Aorta (tissue), 5 donors: ENCODE measurements at regions not wholly inside any gene's neighbourhood (a gene's known extent, or its start where the extent isn't known, plus 50 kb on each side); places are given as distances from the start of the nearest gene placed in this dataset.

Experiments
- ATAC-seq: fragments of 200-7000 bp; cut with Tn5 transposase; one replicate; pipeline ENCODE4 v1.9.1; 2022; ENCODE audit warnings: moderate library complexity; ENCODE audit not compliant: low FRiP score
- DNase-seq, 2 donors: peaks; one replicate each; pipeline ENCODE4 v3.0.0-alpha.2; 2020
- H3K27ac ChIP-seq, 2 donors: one replicate each; pipeline ENCODE4 v1.5.1; 2013; ENCODE audit warnings: low read length in 2 of 2, mild to moderate bottlenecking in 2 of 2, moderate library complexity in 2 of 2, control low read depth in 1 of 2, inconsistent platforms in 1 of 2, low read depth in 1 of 2
- H3K27me3 ChIP-seq, 2 donors: one replicate each; pipeline ENCODE4 v1.6.1; 2013; ENCODE audit warnings: control low read depth in 1 of 2, low read length in 1 of 2, mild to moderate bottlenecking in 1 of 2, moderate library complexity in 1 of 2; ENCODE audit not compliant: insufficient read depth in 2 of 2, control insufficient read depth in 1 of 2
- H3K36me3 ChIP-seq, 2 donors: one replicate each; pipeline ENCODE4 v1.6.1; 2013; ENCODE audit warnings: control low read depth in 1 of 2, low read length in 1 of 2, mild to moderate bottlenecking in 1 of 2; ENCODE audit not compliant: insufficient read depth in 2 of 2, control insufficient read depth in 1 of 2
- H3K4me1 ChIP-seq, 2 donors: one replicate each; pipeline ENCODE4 v1.6.1; 2013; ENCODE audit warnings: low read length in 2 of 2, control low read depth in 1 of 2, mild to moderate bottlenecking in 1 of 2, moderate library complexity in 1 of 2; ENCODE audit not compliant: insufficient read depth in 2 of 2, control insufficient read depth in 1 of 2
- H3K4me3 ChIP-seq, 2 donors: one replicate each; pipeline ENCODE4 v1.5.1; 2013; ENCODE audit warnings: low read length in 2 of 2, control low read depth in 1 of 2, mild to moderate bottlenecking in 1 of 2
- H3K9me3 ChIP-seq: one replicate; pipeline ENCODE4 v1.6.1; 2013; ENCODE audit warnings: mild to moderate bottlenecking, low read length; ENCODE audit not compliant: control insufficient read depth
- WGBS, 2 donors: extraction: QIAGEN DNeasy Blood & Tissue Kit; methylation state at CpG; one replicate each; pipeline ENCODE4 v1.1.7; 2013; 5-methylcytosine and 5-hydroxymethylcytosine counted together
- intact Hi-C, 2 donors: fragments of 100-400 bp; cut with DNase I; formaldehyde crosslinking; loops; one replicate each; pipeline versions ENCODE4 v1.14.2 to v1.15.0; 2022
- donor health status: healthy with polysubstance abuse.
- donor health status: Bipolar disorder and iron deficiency.
- donor health status: DM: no; HTN: no; CAD: no.
- donor health status: DM: no; HTN: no; CAD: no.
- donor health status: DM: yes; HTN: yes; CAD: no.

GRCh38 chr1:118753976-118754375, 234.2 kb downstream of the TBX15 start:
- ATAC-seq (no peak), DNase-seq (no peak)
- no peaks in the 10 kb centered on the region for H3K9me3 ChIP-seq
- no peak overlapping the region for H3K27ac ChIP-seq
- intact Hi-C loops: no loop called here
- no peaks in the 10 kb centered on the region for H3K36me3 ChIP-seq
- H3K4me1 ChIP-seq: no peaks in the 10 kb centered on the region
- H3K4me3 ChIP-seq: no peak overlapping the region
- no peaks in the 10 kb centered on the region for H3K27me3 ChIP-seq
- 52 to 61% methylated on average over 1 of the region's 1 CpG for WGBS, 2 donors

- H3K27me3 ChIP-seq: no peaks in the 10 kb centered on the region
- DNase-seq (no peak), ATAC-seq (no peak)
- no peaks in the 10 kb centered on the region for H3K36me3 ChIP-seq
- H3K4me1 ChIP-seq: no peaks in the 10 kb centered on the region
- intact Hi-C loops: no loop called here
- no peak overlapping the region for H3K4me3 ChIP-seq
- H3K9me3 ChIP-seq: no peaks in the 10 kb centered on the region
- H3K27ac ChIP-seq: no peak overlapping the region
These were observed 237.0 kb downstream of the TBX15 start for GRCh38 chr1:118751166-118751565.

- Histone ChIP-seq H3K27ac (no peak overlapping the region), H3K9me3 (no peaks in the 10 kb centered on the region), H3K27me3 (no peaks in the 10 kb centered on the region), H3K4me1 (no peaks in the 10 kb centered on the region), H3K4me3 (no peak overlapping the region), H3K36me3 (no peaks in the 10 kb centered on the region)
- DNase-seq (no peak), ATAC-seq (no peak)
- intact Hi-C loops: no loop called here
- 87 to 88% methylated on average over 1 of the region's 1 CpG for WGBS, 2 donors
These were observed 243.7 kb downstream of the TBX15 start for GRCh38 chr1:118744420-118744819.

GRCh38 chr1:118739501-118739900, 248.6 kb downstream of the TBX15 start:
- intact Hi-C loops: no loop called here
- H3K9me3 ChIP-seq: no peaks in the 10 kb centered on the region
- no peak for ATAC-seq
- H3K27ac ChIP-seq: no peak overlapping the region
- H3K4me1 ChIP-seq: no peaks in the 10 kb centered on the region
- no peak for DNase-seq
- no peak overlapping the region for H3K4me3 ChIP-seq
- H3K27me3 ChIP-seq: no peaks in the 10 kb centered on the region
- 19 to 36% methylated on average over 4 of the region's 4 CpGs for WGBS, 2 donors
- H3K36me3 ChIP-seq: no peaks in the 10 kb centered on the region

- Histone ChIP-seq H3K9me3 (no peaks in the 10 kb centered on the region), H3K27ac (no peak overlapping the region), H3K4me1 (no peaks in the 10 kb centered on the region), H3K36me3 (no peaks in the 10 kb centered on the region), H3K4me3 (no peak overlapping the region), H3K27me3 (no peaks in the 10 kb centered on the region)
- intact Hi-C loops: no loop called here
- DNase-seq (no peak), ATAC-seq (no peak)
- WGBS, 2 donors: 91 to 95% methylated on average over 1 of the region's 1 CpG
These were observed 251.8 kb downstream of the TBX15 start for GRCh38 chr1:118736322-118736721.

- ATAC-seq (no peak), DNase-seq (no peak)
- intact Hi-C loops: no loop called here
- H3K27me3 ChIP-seq: no peaks in the 10 kb centered on the region
- H3K36me3 ChIP-seq: no peaks in the 10 kb centered on the region
- no peak overlapping the region for H3K4me3 ChIP-seq
- H3K9me3 ChIP-seq: peaks cover 2% of the 10 kb centered on the region
- no peak overlapping the region for H3K27ac ChIP-seq
- H3K4me1 ChIP-seq: no peaks in the 10 kb centered on the region
- 49 to 53% methylated on average over 3 of the region's 3 CpGs for WGBS, 2 donors
These were observed 270.2 kb downstream of the TBX15 start for GRCh38 chr1:118717893-118718292.

DNA sequence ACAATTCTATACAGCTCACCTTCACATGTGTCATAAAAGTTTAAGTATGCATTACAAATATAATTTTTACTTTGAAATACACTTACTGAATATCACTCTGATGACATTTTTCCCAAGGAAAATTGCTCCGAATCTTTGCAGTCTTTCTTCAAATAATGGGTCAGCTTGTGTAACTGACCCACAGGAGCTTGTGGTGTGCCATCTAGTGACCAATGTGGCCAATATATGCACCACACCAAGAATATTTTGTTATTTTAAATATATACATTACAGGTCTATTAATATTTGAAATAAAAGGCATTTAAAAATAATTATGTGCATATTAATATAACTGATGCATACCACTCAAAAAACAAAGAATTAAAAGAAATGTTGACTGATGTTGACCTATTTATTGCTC, 271.4 kb downstream of the TBX15 start:
- DNase-seq (no peak), ATAC-seq (no peak)
- no peaks in the 10 kb centered on the region for H3K36me3 ChIP-seq
- no peaks in the 10 kb centered on the region for H3K27me3 ChIP-seq
- H3K4me3 ChIP-seq: no peak overlapping the region
- H3K4me1 ChIP-seq: no peaks in the 10 kb centered on the region
- intact Hi-C loops: no loop called here
- peaks cover 2% of the 10 kb centered on the region for H3K9me3 ChIP-seq
- no peak overlapping the region for H3K27ac ChIP-seq
- WGBS, 2 donors: 44 to 65% methylated on average over 1 of the region's 1 CpG

- intact Hi-C loops: no loop called here
- ATAC-seq: no peak
- WGBS, 2 donors: 53 to 64% methylated on average over 2 of the region's 2 CpGs
These were observed 276.8 kb downstream of the TBX15 start for GRCh38 chr1:118711356-118711755.

DNA sequence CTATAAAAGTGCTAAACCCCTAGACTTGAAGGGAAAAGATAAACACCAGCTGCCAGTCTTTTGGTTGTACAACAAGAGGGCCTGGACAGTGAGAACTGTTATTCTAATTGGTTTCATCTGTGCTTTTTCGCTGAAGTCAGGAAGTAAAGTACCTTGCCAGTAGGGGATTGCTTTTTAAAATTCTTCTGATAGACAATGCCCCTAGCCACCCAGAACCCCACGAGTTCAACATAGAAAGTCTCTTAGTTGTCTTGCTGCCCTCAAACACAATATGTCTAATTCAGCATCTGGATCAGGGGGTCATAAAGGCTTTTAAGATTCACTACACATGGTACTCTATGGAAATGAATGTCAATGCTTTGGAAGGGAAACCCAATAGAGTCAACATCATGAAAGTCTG, 289.2 kb downstream of the TBX15 start:
- WGBS, 2 donors: 29 to 31% methylated on average over 2 of the region's 2 CpGs
- Histone ChIP-seq H3K27me3 (no peaks in the 10 kb centered on the region), H3K4me3 (no peak overlapping the region), H3K36me3 (no peaks in the 10 kb centered on the region), H3K27ac (no peak overlapping the region), H3K4me1 (no peaks in the 10 kb centered on the region), H3K9me3 (no peaks in the 10 kb centered on the region)
- intact Hi-C loops: no loop called here
- no peak for DNase-seq
- ATAC-seq: no peak

More at GRCh38 chr1:118711356-118711755, 276.8 kb downstream of the TBX15 start:
- no peaks in the 10 kb centered on the region for H3K4me1 ChIP-seq
- no peak overlapping the region for H3K27ac ChIP-seq
- no peaks in the 10 kb centered on the region for H3K27me3 ChIP-seq
- peaks cover 2% of the 10 kb centered on the region for H3K9me3 ChIP-seq
- H3K36me3 ChIP-seq: no peaks in the 10 kb centered on the region
- no peak for DNase-seq
- H3K4me3 ChIP-seq: no peak overlapping the region
